Vagina (tissue), 2 donors: ENCODE measurements at regions not wholly inside any gene's neighbourhood (a gene's known extent, or its start where the extent isn't known, plus 50 kb on each side); places are given as distances from the start of the nearest gene placed in this dataset.
A peak's percentile ranks its signal among the peaks of the same experiment; 100 is the strongest.
"Not testable (repeated sequence)": the region's sequence is repeated elsewhere in the genome, so short reads cannot be mapped to it uniquely, and the experiment has no call there.

ENCODE experiments used
- DNase-seq, 2 donors: peaks; one replicate each; pipeline ENCODE4 v3.0.0-alpha.2; 2017; ENCODE audit errors: extremely low spot score in 2 of 2
- H3K27ac ChIP-seq: fragments of 200-600 bp; sonication (generic); one replicate; pipeline ENCODE4 v1.5.1; 2019
- H3K27me3 ChIP-seq: fragments of 200-600 bp; sonication (generic); one replicate; pipeline ENCODE4 v1.5.1; 2019
- H3K36me3 ChIP-seq, 2 donors: fragments of 200-600 bp; sonication (generic); one replicate each; pipeline ENCODE4 v1.5.1; 2017 to 2019
- H3K4me1 ChIP-seq: fragments of 200-600 bp; sonication (generic); one replicate; pipeline ENCODE4 v1.5.1; 2019
- H3K4me3 ChIP-seq, 2 donors: fragments of 200-600 bp; sonication (generic); 1 replicate in 1 of 2; 2 replicates in 1 of 2; pipeline ENCODE4 v1.5.1; 2016 to 2019
- H3K9me3 ChIP-seq: fragments of 200-600 bp; sonication (generic); one replicate; pipeline ENCODE4 v1.5.1; 2019
- POLR2A ChIP-seq, 2 donors: fragments of 450-650 bp; IDR thresholded peaks; one replicate each; pipeline ENCODE4 v1.6.1; 2017; ENCODE audit warnings: antibody characterized with exemption in 2 of 2, mild to moderate bottlenecking in 2 of 2, moderate library complexity in 2 of 2
- POLR2AphosphoS5 ChIP-seq, 2 donors: sonication (generic); formaldehyde crosslinking; IDR thresholded peaks; one replicate each; pipeline ENCODE4 v1.9.0; 2017; ENCODE audit warnings: antibody characterized with exemption in 2 of 2, mild to moderate bottlenecking in 2 of 2, low read depth in 1 of 2; ENCODE audit not compliant: insufficient read depth in 1 of 2
- intact Hi-C: fragments of 100-400 bp; cut with DNase I; formaldehyde crosslinking; loops from one replicate; pipeline ENCODE4 v1.15.1; 2023
- TF ChIP-seq, protein P1 (sequence below), 3 experiments: fragments of 450-650 bp in 2 of 3; fragments of 200-600 bp in 1 of 3; sonication (generic) in 1 of 3; IDR thresholded peaks; one replicate each; pipeline ENCODE4 v1.5.1; 2017 to 2019; ENCODE audit warnings: antibody characterized with exemption in 3 of 3, mild to moderate bottlenecking in 2 of 3, moderate library complexity in 2 of 3

DNA sequence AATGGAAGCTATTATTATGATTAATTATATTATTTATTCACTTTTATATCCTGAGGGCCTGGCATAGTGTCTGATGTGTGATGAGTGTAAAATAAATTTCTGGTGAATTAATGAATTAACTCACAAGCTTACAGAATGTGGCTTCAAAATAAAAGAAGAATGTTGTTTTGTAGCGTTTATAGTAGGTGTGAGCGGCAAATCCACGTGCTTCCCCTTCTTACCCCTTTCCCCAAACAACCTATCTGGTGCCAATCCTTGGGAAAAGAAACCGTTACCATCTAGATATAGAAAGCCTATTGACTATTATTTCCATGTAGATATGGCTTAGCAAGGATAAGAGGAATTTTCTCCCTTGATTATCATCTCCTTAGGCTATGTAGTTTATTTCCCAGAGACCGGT, 144.6 kb upstream of the CITED2 start:
- Histone ChIP-seq H3K27me3 (no peaks in the 10 kb centered on the region), H3K4me3 (no peak overlapping the region), H3K36me3 (no peaks in the 10 kb centered on the region), H3K9me3 (no peaks in the 10 kb centered on the region), H3K27ac (peak overlapping the region; percentile 27), H3K4me1 (peaks cover 10% of the 10 kb centered on the region)
- no peak for DNase-seq
- no peak for TF ChIP-seq POLR2A (IDR thresholded peaks at IDR 0.05)
- TF ChIP-seq POLR2AphosphoS5 (IDR thresholded peaks at IDR 0.05; ENCODE audit: insufficient read depth in 1 of 2, low read depth in 1 of 2), result no peak
- TF ChIP-seq, protein P1, sequence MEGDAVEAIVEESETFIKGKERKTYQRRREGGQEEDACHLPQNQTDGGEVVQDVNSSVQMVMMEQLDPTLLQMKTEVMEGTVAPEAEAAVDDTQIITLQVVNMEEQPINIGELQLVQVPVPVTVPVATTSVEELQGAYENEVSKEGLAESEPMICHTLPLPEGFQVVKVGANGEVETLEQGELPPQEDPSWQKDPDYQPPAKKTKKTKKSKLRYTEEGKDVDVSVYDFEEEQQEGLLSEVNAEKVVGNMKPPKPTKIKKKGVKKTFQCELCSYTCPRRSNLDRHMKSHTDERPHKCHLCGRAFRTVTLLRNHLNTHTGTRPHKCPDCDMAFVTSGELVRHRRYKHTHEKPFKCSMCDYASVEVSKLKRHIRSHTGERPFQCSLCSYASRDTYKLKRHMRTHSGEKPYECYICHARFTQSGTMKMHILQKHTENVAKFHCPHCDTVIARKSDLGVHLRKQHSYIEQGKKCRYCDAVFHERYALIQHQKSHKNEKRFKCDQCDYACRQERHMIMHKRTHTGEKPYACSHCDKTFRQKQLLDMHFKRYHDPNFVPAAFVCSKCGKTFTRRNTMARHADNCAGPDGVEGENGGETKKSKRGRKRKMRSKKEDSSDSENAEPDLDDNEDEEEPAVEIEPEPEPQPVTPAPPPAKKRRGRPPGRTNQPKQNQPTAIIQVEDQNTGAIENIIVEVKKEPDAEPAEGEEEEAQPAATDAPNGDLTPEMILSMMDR (IDR thresholded peaks at IDR 0.05), result no peak
- intact Hi-C loops, result no loop called here

DNA sequence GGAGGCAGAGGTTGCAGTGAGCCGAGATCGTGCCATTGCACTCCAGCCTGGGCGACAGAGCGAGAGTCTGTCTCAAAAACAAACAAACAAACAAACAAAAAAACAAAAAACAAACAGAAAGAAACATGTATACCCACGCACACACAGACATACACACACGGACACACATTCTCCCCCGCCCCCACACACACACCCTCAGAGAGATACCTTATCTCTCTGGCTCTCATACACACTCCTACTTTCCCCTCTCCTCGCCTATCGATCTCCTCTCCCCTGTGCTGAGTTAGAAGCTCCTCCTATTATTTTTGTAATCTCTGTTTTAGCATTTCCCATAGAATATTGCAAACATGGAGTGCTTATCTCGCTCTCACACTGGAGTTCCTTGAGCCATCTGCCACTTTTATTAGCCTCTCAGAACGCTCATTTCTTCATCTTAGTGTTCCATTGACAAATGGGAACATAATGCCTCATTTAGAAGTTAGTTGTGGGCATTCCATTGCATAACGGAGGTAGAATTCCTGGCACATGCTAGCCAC, 144.2 kb upstream of the CITED2 start:
- Histone ChIP-seq H3K27me3 (no peaks in the 10 kb centered on the region), H3K4me1 (peaks cover 10% of the 10 kb centered on the region), H3K27ac (no peak overlapping the region), H3K9me3 (no peaks in the 10 kb centered on the region), H3K4me3 (no peak overlapping the region), H3K36me3 (no peaks in the 10 kb centered on the region)
- intact Hi-C loops, result no loop called here
- DNase-seq, result no peak
- TF ChIP-seq POLR2A (IDR thresholded peaks at IDR 0.05), result no peak
- TF ChIP-seq, protein P1 (IDR thresholded peaks at IDR 0.05), result no peak
- no peak for TF ChIP-seq POLR2AphosphoS5 (IDR thresholded peaks at IDR 0.05; ENCODE audit: insufficient read depth in 1 of 2, low read depth in 1 of 2)

DNA sequence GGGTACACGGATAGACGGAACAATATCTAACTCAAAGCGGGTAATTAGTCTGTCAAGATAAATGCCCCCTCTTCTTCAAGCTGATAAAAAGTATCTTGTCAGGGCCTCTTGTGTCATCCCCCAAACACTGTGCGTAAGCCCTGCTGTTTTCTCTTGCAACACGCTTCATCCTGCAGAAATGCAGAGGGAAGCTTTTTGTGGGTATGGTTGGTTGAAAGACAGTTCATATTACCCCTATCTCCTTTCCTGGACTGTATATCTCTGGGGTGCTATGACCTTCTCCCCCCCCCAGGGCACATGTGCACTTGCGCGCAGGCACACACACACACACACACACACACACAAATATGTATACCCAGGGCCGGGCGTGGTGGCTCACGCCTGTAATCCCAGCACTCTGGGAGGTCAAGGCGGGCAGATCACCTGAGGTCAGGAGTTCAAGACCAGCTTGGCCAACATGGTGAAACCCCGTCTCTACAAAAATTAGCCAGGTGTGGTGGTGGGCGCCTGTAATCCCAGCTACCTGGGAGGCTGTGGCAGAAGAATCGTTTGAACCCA, 143.6 kb upstream of the CITED2 start:
- intact Hi-C loops, H3K36me3 ChIP-seq, DNase-seq, H3K27me3 ChIP-seq, H3K9me3 ChIP-seq, H3K4me3 ChIP-seq, H3K27ac ChIP-seq: not testable (repeated sequence)
- H3K4me1 ChIP-seq, result peaks cover 10% of the 10 kb centered on the region

DNA sequence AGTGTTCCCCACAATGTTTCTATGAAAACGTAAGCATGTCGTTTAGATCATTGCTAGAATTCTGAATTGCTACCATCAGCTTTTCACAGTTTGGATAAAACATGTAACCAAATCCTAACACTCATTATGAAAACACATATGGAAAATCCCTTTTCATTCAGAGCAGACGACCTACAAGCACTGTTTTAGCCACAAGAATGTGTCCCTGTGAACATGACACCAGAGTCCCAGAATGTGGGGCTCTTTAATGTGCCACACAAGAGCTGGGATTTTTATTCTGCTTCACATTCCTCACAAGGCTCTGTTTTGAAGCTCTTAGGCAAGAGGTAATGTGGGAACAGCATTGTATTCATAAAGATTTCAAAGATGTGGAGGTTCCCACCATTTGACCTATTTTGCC, 141.1 kb upstream of the CITED2 start:
- peaks cover 9% of the 10 kb centered on the region for H3K4me1 ChIP-seq
- H3K27me3 ChIP-seq, result no peaks in the 10 kb centered on the region
- H3K4me3 ChIP-seq, result no peak overlapping the region
- no peak for DNase-seq
- TF ChIP-seq POLR2A (IDR thresholded peaks at IDR 0.05) (no peak), POLR2AphosphoS5 (IDR thresholded peaks at IDR 0.05; ENCODE audit: insufficient read depth in 1 of 2, low read depth in 1 of 2) (no peak)
- TF ChIP-seq, protein P1 (IDR thresholded peaks at IDR 0.05), result no peak
- H3K36me3 ChIP-seq, result no peaks in the 10 kb centered on the region
- intact Hi-C loops, result no loop called here
- H3K27ac ChIP-seq, result no peak overlapping the region
- H3K9me3 ChIP-seq, result no peaks in the 10 kb centered on the region

DNA sequence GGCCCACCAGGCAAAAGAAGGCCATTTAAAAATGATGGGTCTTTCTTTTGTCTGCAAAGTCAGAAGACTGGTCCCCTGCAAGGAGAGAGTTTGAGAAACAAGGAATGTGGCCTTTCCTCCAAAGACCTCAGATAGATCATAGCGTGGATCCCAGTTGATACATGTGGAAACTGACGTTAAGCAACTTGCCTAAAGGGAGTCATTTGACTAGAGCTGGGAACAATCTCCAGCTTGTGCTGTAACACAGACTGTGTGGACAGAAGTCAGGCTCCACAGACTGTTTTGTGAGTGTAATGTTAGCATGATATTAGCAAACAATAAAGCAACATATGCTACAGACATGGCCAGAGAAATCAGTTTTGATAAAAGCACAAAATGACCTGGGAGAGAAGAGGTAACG, 140.4 kb upstream of the CITED2 start:
- no peak for TF ChIP-seq POLR2AphosphoS5 (IDR thresholded peaks at IDR 0.05; ENCODE audit: insufficient read depth in 1 of 2, low read depth in 1 of 2)
- TF ChIP-seq POLR2A (IDR thresholded peaks at IDR 0.05), result no peak
- TF ChIP-seq, protein P1 (IDR thresholded peaks at IDR 0.05), result no peak
- intact Hi-C loops, result no loop called here
- Histone ChIP-seq H3K36me3 (no peaks in the 10 kb centered on the region), H3K4me3 (no peak overlapping the region), H3K27me3 (no peaks in the 10 kb centered on the region), H3K4me1 (peaks cover 12% of the 10 kb centered on the region), H3K9me3 (no peaks in the 10 kb centered on the region), H3K27ac (no peak overlapping the region)
- DNase-seq, result no peak
